ENCODE measurements at regions not wholly inside any gene's neighbourhood (a gene's known extent, or its start where the extent isn't known, plus 50 kb on each side); places are given as distances from the start of the nearest gene placed in this dataset.

DNA sequence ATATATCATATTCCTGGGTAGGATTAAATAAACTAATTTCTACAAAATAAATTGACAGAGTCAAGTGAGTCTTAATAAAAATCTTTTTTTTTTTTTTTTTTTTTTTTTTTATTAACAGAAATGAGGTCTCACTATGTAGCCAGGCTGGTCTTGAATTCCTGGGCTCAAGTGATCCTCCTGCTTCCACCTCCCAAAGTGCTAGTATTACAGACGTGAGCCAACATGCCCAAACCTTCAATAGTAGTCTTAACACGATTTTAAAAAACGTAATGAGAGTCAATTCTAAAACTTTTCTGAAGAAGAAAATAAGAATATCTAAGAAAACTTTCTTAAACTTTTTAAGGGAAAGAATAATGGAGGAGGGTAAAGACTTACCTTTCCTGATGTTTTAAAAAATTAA lies 84.2 kb downstream of the YIPF5 start:
- TF ChIP-seq YY1 (IDR thresholded peaks at IDR 0.05; ENCODE audit: insufficient read depth, insufficient read length) (no peak), ZNF274 (IDR thresholded peaks at IDR 0.05; ENCODE audit: low read depth, low read length) (no peak)
